ENCODE measurements at regions not wholly inside any gene's neighbourhood (a gene's known extent, or its start where the extent isn't known, plus 50 kb on each side); places are given as distances from the start of the nearest gene placed in this dataset.
"Not testable (repeated sequence)": the region's sequence is repeated elsewhere in the genome, so short reads cannot be mapped to it uniquely, and the experiment has no call there.

- DNase-seq, result not testable (repeated sequence)
Observed at GRCh38 chr5:148744380-148744779, 82.0 kb upstream of the ADRB2 start.

GRCh38 chr5:148746826-148747535, 79.4 kb upstream of the ADRB2 start:
- DNase-seq, result peak; percentile 21

- no peak for DNase-seq
Observed at GRCh38 chr5:148747536-148747906, 78.9 kb upstream of the ADRB2 start.

- peak; percentile 32 for DNase-seq
Observed at GRCh38 chr5:148748702-148749392, 77.6 kb upstream of the ADRB2 start.

GRCh38 chr5:148750614-148751013, 75.8 kb upstream of the ADRB2 start:
- DNase-seq, result no peak

- peak; percentile 20 for DNase-seq
Observed at GRCh38 chr5:148751025-148751424, 75.4 kb upstream of the ADRB2 start.

GRCh38 chr5:148752375-148752774, 74.0 kb upstream of the ADRB2 start:
- not testable (repeated sequence) for DNase-seq

- DNase-seq, result no peak
Observed at GRCh38 chr5:148759101-148759500, 67.3 kb upstream of the ADRB2 start.

GRCh38 chr5:148760945-148761638, 65.3 kb upstream of the ADRB2 start:
- no peak for DNase-seq

- no peak for DNase-seq
Observed at GRCh38 chr5:148763996-148764395, 62.4 kb upstream of the ADRB2 start.

- DNase-seq, result no peak
Observed at GRCh38 chr5:148765061-148765460, 61.4 kb upstream of the ADRB2 start.

GRCh38 chr5:148768806-148769415, 57.5 kb upstream of the ADRB2 start:
- DNase-seq, result peak; percentile 28

- DNase-seq, result no peak
Observed at GRCh38 chr5:148769941-148770340, 56.5 kb upstream of the ADRB2 start.

GRCh38 chr5:148774313-148774712, 52.1 kb upstream of the ADRB2 start:
- DNase-seq, result no peak

GRCh38 chr5:148776261-148776660, 50.1 kb upstream of the ADRB2 start:
- no peak for DNase-seq

Data from SIG-M5 (cell line).